ENCODE measurements at regions not wholly inside any gene's neighbourhood (a gene's known extent, or its start where the extent isn't known, plus 50 kb on each side); places are given as distances from the start of the nearest gene placed in this dataset.

DNA sequence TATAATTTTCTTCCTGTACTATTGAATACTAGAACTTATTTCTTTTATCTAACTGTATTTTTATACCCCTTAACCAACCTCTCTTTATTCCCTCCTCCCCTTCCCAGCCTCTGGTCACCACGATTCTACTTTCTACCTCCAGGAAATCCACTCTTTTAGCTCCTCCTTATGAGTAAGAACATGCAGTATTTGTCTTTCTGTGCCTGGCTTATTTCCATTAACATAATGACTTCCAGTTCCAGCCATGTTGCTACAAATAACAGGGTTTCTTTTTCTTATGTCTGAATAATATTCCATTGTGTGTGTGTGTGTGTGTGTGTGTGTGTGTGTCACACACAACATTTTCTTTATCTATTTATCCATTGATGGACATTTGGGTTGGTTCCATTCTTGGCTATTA is 152.3 kb upstream of the OLIG3 start:
- WGBS (ENCODE audit: missing lambda C conversion rate): no CpG with 5 or more reads among the region's 1 CpG
- ATAC-seq (no peak), FAIRE-seq (no peak), DNase-seq (ENCODE audit: low read depth in 1 of 2, low spot score in 1 of 2) (no peak)
- Histone ChIP-seq H3K27ac (no peak overlapping the region), H3K4me3 (no peak overlapping the region), H3K4me1 (no peaks in the 10 kb centered on the region), H3K9me3 (no peaks in the 10 kb centered on the region), H3K4me2 (no peak overlapping the region)
- TF ChIP-seq, protein P1, sequence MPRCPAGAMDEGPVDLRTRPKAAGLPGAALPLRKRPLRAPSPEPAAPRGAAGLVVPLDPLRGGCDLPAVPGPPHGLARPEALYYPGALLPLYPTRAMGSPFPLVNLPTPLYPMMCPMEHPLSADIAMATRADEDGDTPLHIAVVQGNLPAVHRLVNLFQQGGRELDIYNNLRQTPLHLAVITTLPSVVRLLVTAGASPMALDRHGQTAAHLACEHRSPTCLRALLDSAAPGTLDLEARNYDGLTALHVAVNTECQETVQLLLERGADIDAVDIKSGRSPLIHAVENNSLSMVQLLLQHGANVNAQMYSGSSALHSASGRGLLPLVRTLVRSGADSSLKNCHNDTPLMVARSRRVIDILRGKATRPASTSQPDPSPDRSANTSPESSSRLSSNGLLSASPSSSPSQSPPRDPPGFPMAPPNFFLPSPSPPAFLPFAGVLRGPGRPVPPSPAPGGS (IDR thresholded peaks at IDR 0.05): no peak
- TF ChIP-seq NPAS2 (CRISPR knock-in tag; IDR thresholded peaks at IDR 0.05; ENCODE audit: borderline replicate concordance): no peak
- TF ChIP-seq FOSL2 (IDR thresholded peaks at IDR 0.05): no peak
- no peak for TF ChIP-seq FOSL2 (CRISPR knock-in tag; IDR thresholded peaks at IDR 0.05)
- ChIA-PET POLR2A (no interaction called here), CTCF (no interaction called here)

DNA sequence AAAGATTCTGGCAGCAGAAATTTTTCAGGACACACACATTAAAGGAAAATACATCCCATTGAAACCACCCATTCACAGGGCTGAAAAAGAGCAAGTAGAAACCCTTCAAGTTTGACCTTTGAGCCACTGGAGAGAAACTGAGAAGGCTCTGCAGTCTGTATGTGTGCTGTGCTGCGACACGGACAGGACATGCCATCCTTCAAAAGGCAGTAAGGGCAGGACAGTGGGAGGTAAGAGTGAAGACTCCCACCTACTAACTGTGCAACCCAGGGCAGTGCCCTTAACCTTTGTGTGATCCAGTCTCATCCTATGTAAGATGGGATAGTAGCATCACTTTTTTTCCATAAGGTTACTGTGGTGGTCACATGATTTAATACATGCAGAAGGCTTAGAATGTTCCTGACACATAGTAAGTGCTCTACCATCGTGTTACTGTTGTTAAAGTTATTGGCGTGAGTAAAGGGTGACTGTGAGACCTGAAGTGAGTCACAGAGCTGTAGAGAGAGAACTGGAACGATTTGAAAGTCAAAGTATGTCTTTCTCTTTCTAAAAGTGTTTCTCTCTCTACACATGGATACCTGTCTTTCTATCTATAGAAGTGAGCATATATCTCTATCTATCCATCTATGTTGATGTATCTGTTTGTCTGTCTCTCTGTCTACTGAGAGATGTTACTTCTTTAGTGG is 153.7 kb upstream of the OLIG3 start:
- CTCF ChIA-PET: no interaction called here
- TF ChIP-seq MYC (IDR thresholded peaks at IDR 0.05; ENCODE audit: borderline replicate concordance, low read length): no peak
- no peak for TF ChIP-seq RNF2 (IDR thresholded peaks at IDR 0.05; ENCODE audit: borderline replicate concordance, low read depth)
- TF ChIP-seq PHF8 (IDR thresholded peaks at IDR 0.05; ENCODE audit: borderline replicate concordance, low read depth): no peak
- TF ChIP-seq, protein P2, sequence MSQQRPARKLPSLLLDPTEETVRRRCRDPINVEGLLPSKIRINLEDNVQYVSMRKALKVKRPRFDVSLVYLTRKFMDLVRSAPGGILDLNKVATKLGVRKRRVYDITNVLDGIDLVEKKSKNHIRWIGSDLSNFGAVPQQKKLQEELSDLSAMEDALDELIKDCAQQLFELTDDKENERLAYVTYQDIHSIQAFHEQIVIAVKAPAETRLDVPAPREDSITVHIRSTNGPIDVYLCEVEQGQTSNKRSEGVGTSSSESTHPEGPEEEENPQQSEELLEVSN (IDR thresholded peaks at IDR 0.05; ENCODE audit: borderline replicate concordance, low read depth): no peak
- TF ChIP-seq RCOR1 (IDR thresholded peaks at IDR 0.05; ENCODE audit: low read depth, low read length): no peak
- TF ChIP-seq JUNB (IDR thresholded peaks at IDR 0.05): no peak
- no peak for TF ChIP-seq ATOH8 (CRISPR knock-in tag; IDR thresholded peaks at IDR 0.05; ENCODE audit: low read depth)
- TF ChIP-seq MAX (IDR thresholded peaks at IDR 0.05): no peak
- TF ChIP-seq HOXA7 (CRISPR knock-in tag; IDR thresholded peaks at IDR 0.05): no peak
- no peak for TF ChIP-seq KDM1A (IDR thresholded peaks at IDR 0.05; ENCODE audit: low read depth)
- no peak for TF ChIP-seq NFE2L2 (conservative IDR thresholded peaks at IDR 0.05; ENCODE audit: low read length)
- TF ChIP-seq, protein P3, sequence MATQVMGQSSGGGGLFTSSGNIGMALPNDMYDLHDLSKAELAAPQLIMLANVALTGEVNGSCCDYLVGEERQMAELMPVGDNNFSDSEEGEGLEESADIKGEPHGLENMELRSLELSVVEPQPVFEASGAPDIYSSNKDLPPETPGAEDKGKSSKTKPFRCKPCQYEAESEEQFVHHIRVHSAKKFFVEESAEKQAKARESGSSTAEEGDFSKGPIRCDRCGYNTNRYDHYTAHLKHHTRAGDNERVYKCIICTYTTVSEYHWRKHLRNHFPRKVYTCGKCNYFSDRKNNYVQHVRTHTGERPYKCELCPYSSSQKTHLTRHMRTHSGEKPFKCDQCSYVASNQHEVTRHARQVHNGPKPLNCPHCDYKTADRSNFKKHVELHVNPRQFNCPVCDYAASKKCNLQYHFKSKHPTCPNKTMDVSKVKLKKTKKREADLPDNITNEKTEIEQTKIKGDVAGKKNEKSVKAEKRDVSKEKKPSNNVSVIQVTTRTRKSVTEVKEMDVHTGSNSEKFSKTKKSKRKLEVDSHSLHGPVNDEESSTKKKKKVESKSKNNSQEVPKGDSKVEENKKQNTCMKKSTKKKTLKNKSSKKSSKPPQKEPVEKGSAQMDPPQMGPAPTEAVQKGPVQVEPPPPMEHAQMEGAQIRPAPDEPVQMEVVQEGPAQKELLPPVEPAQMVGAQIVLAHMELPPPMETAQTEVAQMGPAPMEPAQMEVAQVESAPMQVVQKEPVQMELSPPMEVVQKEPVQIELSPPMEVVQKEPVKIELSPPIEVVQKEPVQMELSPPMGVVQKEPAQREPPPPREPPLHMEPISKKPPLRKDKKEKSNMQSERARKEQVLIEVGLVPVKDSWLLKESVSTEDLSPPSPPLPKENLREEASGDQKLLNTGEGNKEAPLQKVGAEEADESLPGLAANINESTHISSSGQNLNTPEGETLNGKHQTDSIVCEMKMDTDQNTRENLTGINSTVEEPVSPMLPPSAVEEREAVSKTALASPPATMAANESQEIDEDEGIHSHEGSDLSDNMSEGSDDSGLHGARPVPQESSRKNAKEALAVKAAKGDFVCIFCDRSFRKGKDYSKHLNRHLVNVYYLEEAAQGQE (IDR thresholded peaks at IDR 0.05): no peak
- TF ChIP-seq, protein P4, sequence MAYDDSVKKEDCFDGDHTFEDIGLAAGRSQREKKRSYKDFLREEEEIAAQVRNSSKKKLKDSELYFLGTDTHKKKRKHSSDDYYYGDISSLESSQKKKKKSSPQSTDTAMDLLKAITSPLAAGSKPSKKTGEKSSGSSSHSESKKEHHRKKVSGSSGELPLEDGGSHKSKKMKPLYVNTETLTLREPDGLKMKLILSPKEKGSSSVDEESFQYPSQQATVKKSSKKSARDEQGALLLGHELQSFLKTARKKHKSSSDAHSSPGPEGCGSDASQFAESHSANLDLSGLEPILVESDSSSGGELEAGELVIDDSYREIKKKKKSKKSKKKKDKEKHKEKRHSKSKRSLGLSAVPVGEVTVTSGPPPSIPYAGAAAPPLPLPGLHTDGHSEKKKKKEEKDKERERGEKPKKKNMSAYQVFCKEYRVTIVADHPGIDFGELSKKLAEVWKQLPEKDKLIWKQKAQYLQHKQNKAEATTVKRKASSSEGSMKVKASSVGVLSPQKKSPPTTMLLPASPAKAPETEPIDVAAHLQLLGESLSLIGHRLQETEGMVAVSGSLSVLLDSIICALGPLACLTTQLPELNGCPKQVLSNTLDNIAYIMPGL (CRISPR knock-in tag; IDR thresholded peaks at IDR 0.05; ENCODE audit: borderline replicate concordance): no peak
- TF ChIP-seq HOXB13 (CRISPR knock-in tag; IDR thresholded peaks at IDR 0.05; ENCODE audit: low read depth): no peak

More for the DNA sequence above, 153.7 kb upstream of the OLIG3 start:
- FAIRE-seq (no peak), DNase-seq (ENCODE audit: low read depth in 1 of 2, low spot score in 1 of 2) (no peak), ATAC-seq (no peak)
- Histone ChIP-seq H3K4me3 (no peak overlapping the region), H3K4me2 (no peak overlapping the region), H3K4me1 (no peaks in the 10 kb centered on the region), H3K9me3 (0 out of 3 replicates have a peak, but pooled peaks cover 3% of the 10 kb centered on the region), H3K27ac (no peak overlapping the region)
- POLR2A ChIA-PET: no interaction called here
- 46% methylated on average over 5 of the region's 5 CpGs for WGBS (ENCODE audit: missing lambda C conversion rate)

Measured in A549 (cell line).